Gastrocnemius medialis (tissue), 4 donors: ENCODE measurements at regions not wholly inside any gene's neighbourhood (a gene's known extent, or its start where the extent isn't known, plus 50 kb on each side); places are given as distances from the start of the nearest gene placed in this dataset.

Experiments used
- ATAC-seq, 2 donors: fragments of 150-250 bp; one replicate each; pipeline ENCODE4 v1.9.1; 2016
- DNase-seq, 2 donors: peaks; one replicate each; pipeline ENCODE4 v3.0.0-alpha.2; 2019
- H3K27ac ChIP-seq, 4 donors: fragments of 200-600 bp; sonication (generic); 1 replicate in 1 of 4; 2 replicates in 3 of 4; pipeline ENCODE4 v1.5.1; 2016 to 2018; ENCODE audit warnings: mild to moderate bottlenecking in 2 of 4, moderate library complexity in 1 of 4
- H3K27me3 ChIP-seq, 3 donors: fragments of 200-600 bp; sonication (generic) in 2 of 3; 1 replicate in 1 of 3; 2 replicates in 2 of 3; pipeline versions ENCODE4 v1.5.1 to v1.6.0; 2016 to 2019; ENCODE audit warnings: mild to moderate bottlenecking in 1 of 3, moderate library complexity in 1 of 3
- H3K36me3 ChIP-seq, 2 donors: fragments of 200-600 bp; sonication (generic) in 1 of 2; one replicate each; pipeline ENCODE4 v1.5.1; 2017 to 2018
- H3K4me1 ChIP-seq, 2 donors: fragments of 200-600 bp; sonication (generic) in 1 of 2; one replicate each; pipeline ENCODE4 v1.5.1; 2016 to 2017; ENCODE audit warnings: mild to moderate bottlenecking in 2 of 2
- H3K4me3 ChIP-seq, 4 donors: fragments of 200-600 bp; sonication (generic) in 3 of 4; 1 replicate in 1 of 4; 2 replicates in 3 of 4; pipeline ENCODE4 v1.5.1; 2016 to 2019; ENCODE audit warnings: mild to moderate bottlenecking in 2 of 4
- H3K9me3 ChIP-seq, 3 donors: fragments of 200-600 bp; sonication (generic) in 2 of 3; 1 replicate in 1 of 3; 2 replicates in 2 of 3; pipeline ENCODE4 v1.5.1; 2016 to 2019
- CTCF ChIP-seq, 5 experiments: fragments of 450-650 bp in 3 of 5; fragments of 200-600 bp in 2 of 5; sonication (generic) in 2 of 5; IDR thresholded peaks in 4 of 5; conservative IDR thresholded peaks in 1 of 5; 1 replicate in 4 of 5; 2 replicates in 1 of 5; pipeline ENCODE4 v1.5.1; 2016 to 2019; ENCODE audit warnings: antibody characterized with exemption in 5 of 5, mild to moderate bottlenecking in 3 of 5, moderate library complexity in 3 of 5
- POLR2A ChIP-seq, 2 donors: fragments of 450-650 bp; IDR thresholded peaks; one replicate each; pipeline ENCODE4 v1.6.1; 2017; ENCODE audit warnings: antibody characterized with exemption in 2 of 2, mild to moderate bottlenecking in 2 of 2, moderate library complexity in 2 of 2
- in situ Hi-C, 4 donors: fragments of 200-750 bp; cut with MboI; loops; one replicate each; pipeline versions ENCODE4 v1.15.0 to v1.8.0; 2017; ENCODE audit warnings: low sequenced_read_pairs in 4 of 4
- intact Hi-C: fragments of 100-400 bp; cut with DNase I; formaldehyde crosslinking; loops from one replicate; pipeline ENCODE4 v1.15.1; 2023; ENCODE audit warnings: low total_unique reads

GRCh38 chr1:219993554-219994433, 52.5 kb downstream of the EPRS1 start:
- TF ChIP-seq CTCF (IDR thresholded peaks at IDR 0.05 in 4 of 5, conservative IDR thresholded peaks at IDR 0.05 in 1 of 5): no peak
- TF ChIP-seq POLR2A (IDR thresholded peaks at IDR 0.05): no peak
- peaks cover 6 to 10% of the 10 kb centered on the region in 2 donors for H3K4me1 ChIP-seq
- H3K27me3 ChIP-seq: no peaks in the 10 kb centered on the region
- in situ Hi-C loops: no loop called here
- H3K27ac ChIP-seq: no peak overlapping the region
- H3K9me3 ChIP-seq: no peaks in the 10 kb centered on the region
- DNase-seq (no peak), ATAC-seq (no peak)
- H3K4me3 ChIP-seq: no peak overlapping the region
- H3K36me3 ChIP-seq: peaks cover 0 to 52% of the 10 kb centered on the region in 2 donors
- intact Hi-C loops: no loop called here

- DNase-seq (no peak), ATAC-seq (no peak)
- in situ Hi-C loops: no loop called here
- intact Hi-C loops: no loop called here
- no peaks in the 10 kb centered on the region for H3K9me3 ChIP-seq
- TF ChIP-seq POLR2A (IDR thresholded peaks at IDR 0.05) (no peak), CTCF (IDR thresholded peaks at IDR 0.05 in 4 of 5, conservative IDR thresholded peaks at IDR 0.05 in 1 of 5) (no peak)
- peaks cover 6 to 10% of the 10 kb centered on the region in 2 donors for H3K4me1 ChIP-seq
- peaks cover 0 to 55% of the 10 kb centered on the region in 2 donors for H3K36me3 ChIP-seq
- H3K27ac ChIP-seq: no peak overlapping the region
- H3K27me3 ChIP-seq: no peaks in the 10 kb centered on the region
- no peak overlapping the region for H3K4me3 ChIP-seq
Observed at GRCh38 chr1:219991919-219992318, 54.4 kb downstream of the EPRS1 start.

- ATAC-seq (no peak), DNase-seq (no peak)
- Histone ChIP-seq H3K27ac (no peak overlapping the region), H3K4me3 (no peak overlapping the region), H3K4me1 (peaks cover 6 to 10% of the 10 kb centered on the region in 2 donors), H3K27me3 (no peaks in the 10 kb centered on the region), H3K9me3 (no peaks in the 10 kb centered on the region), H3K36me3 (peaks cover 0 to 55% of the 10 kb centered on the region in 2 donors)
- TF ChIP-seq POLR2A (IDR thresholded peaks at IDR 0.05): no peak
- no peak for TF ChIP-seq CTCF (IDR thresholded peaks at IDR 0.05 in 4 of 5, conservative IDR thresholded peaks at IDR 0.05 in 1 of 5)
- intact Hi-C loops: no loop called here
- in situ Hi-C loops: no loop called here
Observed at GRCh38 chr1:219991511-219991810, 54.8 kb downstream of the EPRS1 start.

GRCh38 chr1:219990782-219991510, 55.4 kb downstream of the EPRS1 start:
- ATAC-seq (no peak), DNase-seq (no peak)
- TF ChIP-seq CTCF (IDR thresholded peaks at IDR 0.05 in 4 of 5, conservative IDR thresholded peaks at IDR 0.05 in 1 of 5) (peak in 4 of 5 experiments; percentile 22 to 60 (median 48)), POLR2A (IDR thresholded peaks at IDR 0.05) (no peak)
- no peak overlapping the region for H3K4me3 ChIP-seq
- no peaks in the 10 kb centered on the region for H3K27me3 ChIP-seq
- intact Hi-C loops (no loop called here), in situ Hi-C loops (no loop called here)
- H3K4me1 ChIP-seq: peaks cover 6 to 10% of the 10 kb centered on the region in 2 donors
- no peak overlapping the region for H3K27ac ChIP-seq
- peaks cover 0 to 55% of the 10 kb centered on the region in 2 donors for H3K36me3 ChIP-seq
- H3K9me3 ChIP-seq: no peaks in the 10 kb centered on the region
